Vagina (tissue), 2 donors: ENCODE measurements at regions not wholly inside any gene's neighbourhood (a gene's known extent, or its start where the extent isn't known, plus 50 kb on each side); places are given as distances from the start of the nearest gene placed in this dataset.

Source experiments
- POLR2A ChIP-seq, 2 donors: fragments of 450-650 bp; IDR thresholded peaks; one replicate each; pipeline ENCODE4 v1.6.1; 2017; ENCODE audit warnings: antibody characterized with exemption in 2 of 2, mild to moderate bottlenecking in 2 of 2, moderate library complexity in 2 of 2
- POLR2AphosphoS5 ChIP-seq, 2 donors: sonication (generic); formaldehyde crosslinking; IDR thresholded peaks; one replicate each; pipeline ENCODE4 v1.9.0; 2017; ENCODE audit warnings: antibody characterized with exemption in 2 of 2, mild to moderate bottlenecking in 2 of 2, low read depth in 1 of 2; ENCODE audit not compliant: insufficient read depth in 1 of 2
- TF ChIP-seq, protein P1 (sequence below), 3 experiments: fragments of 450-650 bp in 2 of 3; fragments of 200-600 bp in 1 of 3; sonication (generic) in 1 of 3; IDR thresholded peaks; one replicate each; pipeline ENCODE4 v1.5.1; 2017 to 2019; ENCODE audit warnings: antibody characterized with exemption in 3 of 3, mild to moderate bottlenecking in 2 of 3, moderate library complexity in 2 of 3

DNA sequence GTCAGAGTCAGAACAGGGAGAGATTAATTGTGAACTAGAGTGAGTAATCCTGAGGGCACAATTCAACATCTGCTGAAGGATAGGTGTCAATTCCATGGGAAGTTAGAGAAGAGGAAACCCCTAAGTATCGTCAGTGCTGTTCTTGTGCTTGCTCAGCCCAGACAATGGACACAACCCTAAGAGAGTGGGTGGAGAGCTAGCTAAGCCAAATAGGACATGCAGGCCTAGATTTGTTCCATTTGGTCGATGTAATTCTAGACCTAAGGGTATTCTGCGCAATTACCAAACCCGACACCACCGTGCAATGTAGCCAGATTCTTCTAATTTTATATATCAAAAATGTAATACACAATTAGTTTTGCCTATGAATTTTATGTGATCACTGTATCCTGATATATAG, 431.6 kb downstream of the SH3GL2 start:
- TF ChIP-seq POLR2AphosphoS5 (IDR thresholded peaks at IDR 0.05; ENCODE audit: insufficient read depth in 1 of 2, low read depth in 1 of 2) = no peak
- TF ChIP-seq, protein P1, sequence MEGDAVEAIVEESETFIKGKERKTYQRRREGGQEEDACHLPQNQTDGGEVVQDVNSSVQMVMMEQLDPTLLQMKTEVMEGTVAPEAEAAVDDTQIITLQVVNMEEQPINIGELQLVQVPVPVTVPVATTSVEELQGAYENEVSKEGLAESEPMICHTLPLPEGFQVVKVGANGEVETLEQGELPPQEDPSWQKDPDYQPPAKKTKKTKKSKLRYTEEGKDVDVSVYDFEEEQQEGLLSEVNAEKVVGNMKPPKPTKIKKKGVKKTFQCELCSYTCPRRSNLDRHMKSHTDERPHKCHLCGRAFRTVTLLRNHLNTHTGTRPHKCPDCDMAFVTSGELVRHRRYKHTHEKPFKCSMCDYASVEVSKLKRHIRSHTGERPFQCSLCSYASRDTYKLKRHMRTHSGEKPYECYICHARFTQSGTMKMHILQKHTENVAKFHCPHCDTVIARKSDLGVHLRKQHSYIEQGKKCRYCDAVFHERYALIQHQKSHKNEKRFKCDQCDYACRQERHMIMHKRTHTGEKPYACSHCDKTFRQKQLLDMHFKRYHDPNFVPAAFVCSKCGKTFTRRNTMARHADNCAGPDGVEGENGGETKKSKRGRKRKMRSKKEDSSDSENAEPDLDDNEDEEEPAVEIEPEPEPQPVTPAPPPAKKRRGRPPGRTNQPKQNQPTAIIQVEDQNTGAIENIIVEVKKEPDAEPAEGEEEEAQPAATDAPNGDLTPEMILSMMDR (IDR thresholded peaks at IDR 0.05) = no peak
- no peak for TF ChIP-seq POLR2A (IDR thresholded peaks at IDR 0.05)
